H1 (cell line): ENCODE measurements at regions not wholly inside any gene's neighbourhood (a gene's known extent, or its start where the extent isn't known, plus 50 kb on each side); places are given as distances from the start of the nearest gene placed in this dataset.

Experiments used
- CEBPB ChIP-seq: IDR thresholded peaks from 2 replicates; pipeline ENCODE4 v1.6.1; 2012; ENCODE audit warnings: low read depth, low read length
- HDAC2 ChIP-seq, 2 experiments: fragments of 300-600 bp in 1 of 2; sonication (generic) in 1 of 2; IDR thresholded peaks; 2 replicates each; pipeline ENCODE4 v1.6.1; 2011 to 2012; ENCODE audit warnings: low read depth in 2 of 2, low read length in 2 of 2, mild to moderate bottlenecking in 2 of 2, moderate library complexity in 2 of 2, borderline replicate concordance in 1 of 2, inconsistent platforms in 1 of 2
- HDAC6 ChIP-seq: IDR thresholded peaks from one replicate; pipeline ENCODE4 v1.7.1; 2012; ENCODE audit warnings: low read depth, mild to moderate bottlenecking, inconsistent platforms, low read length, moderate library complexity
- SIRT6 ChIP-seq: IDR thresholded peaks from one replicate; pipeline ENCODE4 v1.7.1; 2012; ENCODE audit warnings: low read length, inconsistent platforms

- TF ChIP-seq HDAC2 (IDR thresholded peaks at IDR 0.05; ENCODE audit: borderline replicate concordance in 1 of 2, low read depth in 2 of 2, low read length in 2 of 2) (no peak), CEBPB (no peak), HDAC6 (no peak), SIRT6 (no peak)
Observed at GRCh38 chr3:127392156-127392490, 104.3 kb upstream of the PRR20G start (continued).
